Neural progenitor cell (in vitro differentiated cells): ENCODE measurements at regions not wholly inside any gene's neighbourhood (a gene's known extent, or its start where the extent isn't known, plus 50 kb on each side); places are given as distances from the start of the nearest gene placed in this dataset.

Experiments
- DNase-seq: peaks from one replicate; pipeline ENCODE4 v3.0.0-alpha.2; 2016; ENCODE audit warnings: low spot score
- H2AFZ ChIP-seq: fragments of 200-600 bp; sonication (generic); replicated peaks from 2 replicates; pipeline ENCODE4 v1.6.1; 2016; ENCODE audit warnings: antibody characterized with exemption
- H3F3A ChIP-seq: fragments of 200-600 bp; sonication (generic); 2 replicates; pipeline ENCODE4 v1.6.1; 2016; ENCODE audit warnings: antibody characterized with exemption, low read depth
- H3K27ac ChIP-seq: fragments of 200-600 bp; sonication (generic); 2 replicates; pipeline ENCODE4 v1.5.1; 2016; ENCODE audit warnings: mild to moderate bottlenecking
- H3K27me3 ChIP-seq: fragments of 200-600 bp; sonication (generic); 2 replicates; pipeline ENCODE4 v1.6.1; 2016; ENCODE audit warnings: mild to moderate bottlenecking, moderate library complexity
- H3K36me3 ChIP-seq: fragments of 200-600 bp; sonication (generic); 2 replicates; pipeline ENCODE4 v1.5.1; 2016
- H3K4me1 ChIP-seq: fragments of 200-600 bp; sonication (generic); 2 replicates; pipeline ENCODE4 v1.6.1; 2016; ENCODE audit warnings: mixed run types
- H3K4me2 ChIP-seq: fragments of 200-600 bp; sonication (generic); 2 replicates; pipeline ENCODE4 v1.6.1; 2016
- H3K4me3 ChIP-seq: fragments of 200-600 bp; sonication (generic); 2 replicates; pipeline ENCODE4 v1.5.1; 2016
- H3K79me2 ChIP-seq: fragments of 200-600 bp; sonication (generic); 2 replicates; pipeline ENCODE4 v1.6.1; 2016; ENCODE audit warnings: low read depth
- H3K9ac ChIP-seq: fragments of 200-600 bp; sonication (generic); 2 replicates; pipeline ENCODE4 v1.6.1; 2016
- H3K9me3 ChIP-seq: fragments of 200-600 bp; sonication (generic); 2 replicates; pipeline ENCODE4 v1.5.1; 2016; ENCODE audit warnings: low read depth
- H4K20me1 ChIP-seq: fragments of 200-600 bp; sonication (generic); 2 replicates; pipeline ENCODE4 v1.6.1; 2016; ENCODE audit warnings: low read depth
- H3K27ac Mint-ChIP-seq: 3 replicates; pipeline ENCODE4 v1.8.0; 2021; ENCODE audit warnings: mixed read lengths
- H3K27me3 Mint-ChIP-seq: 2 replicates; pipeline ENCODE4 v1.8.0; 2022; ENCODE audit warnings: low read depth, mild to moderate bottlenecking, inconsistent platforms, moderate library complexity, mixed read lengths; ENCODE audit not compliant: insufficient read depth
- H3K36me3 Mint-ChIP-seq: 3 replicates; pipeline ENCODE4 v1.8.0; 2021; ENCODE audit warnings: mixed read lengths
- H3K4me1 Mint-ChIP-seq: 3 replicates; pipeline ENCODE4 v1.8.0; 2021; ENCODE audit warnings: mixed read lengths
- H3K4me3 Mint-ChIP-seq: 3 replicates; pipeline ENCODE4 v1.8.0; 2021; ENCODE audit warnings: mild to moderate bottlenecking, moderate library complexity, mixed read lengths
- H3K9me3 Mint-ChIP-seq: 3 replicates; pipeline ENCODE4 v1.8.0; 2020; ENCODE audit warnings: mixed read lengths
- CTCF ChIP-seq: fragments of 200-600 bp; sonication (generic); IDR thresholded peaks from 2 replicates; pipeline ENCODE4 v1.5.1; 2017; ENCODE audit warnings: antibody characterized with exemption, mild to moderate bottlenecking
- EZH2 ChIP-seq: fragments of 200-600 bp; sonication (generic); IDR thresholded peaks from 2 replicates; pipeline ENCODE4 v1.6.1; 2017; ENCODE audit warnings: antibody characterized with exemption, mild to moderate bottlenecking, moderate library complexity
- EZH2phosphoT487 ChIP-seq: fragments of 200-600 bp; sonication (generic); IDR thresholded peaks from 2 replicates; pipeline ENCODE4 v1.6.1; 2017; ENCODE audit warnings: antibody characterized with exemption

GRCh38 chr5:159463590-159464321 lies 133.5 kb upstream of the IL12B start:
- no peaks in the 10 kb centered on the region for H3F3A ChIP-seq
- H2AFZ ChIP-seq, result no peak overlapping the region
- H4K20me1 ChIP-seq, result no peaks in the 10 kb centered on the region
- H3K9ac ChIP-seq, result no peak overlapping the region
- no peak overlapping the region for H3K4me2 ChIP-seq
- H3K9me3 ChIP-seq, result no peaks in the 10 kb centered on the region
- H3K4me1 ChIP-seq, result peaks cover 4% of the 10 kb centered on the region
- H3K79me2 ChIP-seq, result no peaks in the 10 kb centered on the region
- Mint-ChIP-seq H3K4me3 (no peak overlapping the region), H3K27ac (no peak overlapping the region), H3K36me3 (no peaks in the 10 kb centered on the region), H3K4me1 (peaks cover 27% of the 10 kb centered on the region), H3K27me3 (no peaks in the 10 kb centered on the region), H3K9me3 (no peaks in the 10 kb centered on the region)
- H3K36me3 ChIP-seq, result no peaks in the 10 kb centered on the region
- no peak for DNase-seq
- no peak overlapping the region for H3K27ac ChIP-seq
- H3K4me3 ChIP-seq, result no peak overlapping the region
- H3K27me3 ChIP-seq, result no peaks in the 10 kb centered on the region
- TF ChIP-seq CTCF (no peak), EZH2phosphoT487 (no peak), EZH2 (no peak)

DNA sequence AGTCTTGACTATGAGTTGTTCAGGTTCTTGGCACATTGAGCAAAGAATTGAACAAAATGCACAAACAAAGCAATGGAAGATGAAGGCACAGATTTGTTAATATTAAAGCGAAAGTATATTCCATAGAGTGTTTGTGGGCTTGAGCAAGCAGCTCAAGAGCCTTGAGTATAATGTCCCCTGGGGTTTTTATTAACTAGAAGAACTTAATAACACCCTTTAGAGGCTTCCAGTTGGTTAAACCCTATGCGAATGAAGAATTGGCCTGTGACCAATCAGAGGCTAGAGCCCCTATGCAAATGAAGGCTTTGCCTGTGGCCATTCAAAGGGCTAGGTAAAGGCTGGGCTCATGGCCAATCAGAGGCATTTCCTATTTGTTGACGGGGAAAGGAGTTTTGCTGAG lies 135.3 kb upstream of the IL12B start:
- Histone ChIP-seq H3K79me2 (no peaks in the 10 kb centered on the region), H3K36me3 (no peaks in the 10 kb centered on the region), H3K9ac (no peak overlapping the region), H3F3A (no peaks in the 10 kb centered on the region), H3K27me3 (no peaks in the 10 kb centered on the region), H3K4me2 (no peak overlapping the region), H3K27ac (no peak overlapping the region), H3K9me3 (no peaks in the 10 kb centered on the region), H3K4me3 (no peak overlapping the region), H2AFZ (no peak overlapping the region), H4K20me1 (no peaks in the 10 kb centered on the region), H3K4me1 (peaks cover 4% of the 10 kb centered on the region)
- Mint-ChIP-seq H3K4me3 (no peak overlapping the region), H3K4me1 (peaks cover 22% of the 10 kb centered on the region), H3K27ac (no peak overlapping the region), H3K27me3 (peaks cover 3% of the 10 kb centered on the region), H3K36me3 (no peaks in the 10 kb centered on the region), H3K9me3 (no peaks in the 10 kb centered on the region)
- TF ChIP-seq EZH2phosphoT487 (no peak), CTCF (no peak), EZH2 (no peak)
- no peak for DNase-seq

GRCh38 chr5:159467666-159468065 lies 137.4 kb upstream of the IL12B start:
- no peak overlapping the region for H3K4me3 Mint-ChIP-seq

More at GRCh38 chr5:159467666-159468065, 137.4 kb upstream of the IL12B start:
- H3F3A ChIP-seq, result no peaks in the 10 kb centered on the region
- no peak overlapping the region for H3K27ac Mint-ChIP-seq
- no peaks in the 10 kb centered on the region for H3K27me3 ChIP-seq
- TF ChIP-seq EZH2phosphoT487 (no peak), CTCF (no peak), EZH2 (no peak)
- no peaks in the 10 kb centered on the region for H3K36me3 ChIP-seq
- H3K9me3 Mint-ChIP-seq, result peaks cover 3% of the 10 kb centered on the region
- peaks cover 20% of the 10 kb centered on the region for H3K4me1 Mint-ChIP-seq
- H4K20me1 ChIP-seq, result no peaks in the 10 kb centered on the region
- H3K4me2 ChIP-seq, result no peak overlapping the region
- no peak overlapping the region for H3K27ac ChIP-seq
- H3K4me3 ChIP-seq, result no peak overlapping the region
- no peaks in the 10 kb centered on the region for H3K36me3 Mint-ChIP-seq
- H2AFZ ChIP-seq, result no peak overlapping the region
- no peaks in the 10 kb centered on the region for H3K9me3 ChIP-seq
- H3K9ac ChIP-seq, result no peak overlapping the region
- no peak for DNase-seq
- H3K79me2 ChIP-seq, result no peaks in the 10 kb centered on the region
- H3K27me3 Mint-ChIP-seq, result peaks cover 6% of the 10 kb centered on the region
- peaks cover 4% of the 10 kb centered on the region for H3K4me1 ChIP-seq
